BLaER1 (cell line): ENCODE measurements at regions not wholly inside any gene's neighbourhood (a gene's known extent, or its start where the extent isn't known, plus 50 kb on each side); places are given as distances from the start of the nearest gene placed in this dataset.
A peak's percentile ranks its signal among the peaks of the same experiment; 100 is the strongest.

ENCODE experiments used
- H3K27ac ChIP-seq: shearing (Covaris generic); formaldehyde crosslinking; 2 replicates; pipeline ENCODE4 v1.8.1; 2022
- H3K27me3 ChIP-seq: shearing (Covaris generic); formaldehyde crosslinking; 2 replicates; pipeline ENCODE4 v1.8.1; 2022
- H3K36me3 ChIP-seq: shearing (Covaris generic); formaldehyde crosslinking; 2 replicates; pipeline ENCODE4 v1.8.1; 2022
- H3K4me1 ChIP-seq: shearing (Covaris generic); formaldehyde crosslinking; 2 replicates; pipeline ENCODE4 v1.8.1; 2022
- H3K4me2 ChIP-seq: shearing (Covaris generic); formaldehyde crosslinking; 2 replicates; pipeline ENCODE4 v1.8.1; 2022
- H3K4me3 ChIP-seq: shearing (Covaris generic); formaldehyde crosslinking; 2 replicates; pipeline ENCODE4 v1.8.1; 2022
- H3K9ac ChIP-seq: shearing (Covaris generic); formaldehyde crosslinking; 2 replicates; pipeline ENCODE4 v1.8.1; 2022
- H3K9me3 ChIP-seq: shearing (Covaris generic); formaldehyde crosslinking; 2 replicates; pipeline ENCODE4 v1.8.1; 2022
- H4K20me1 ChIP-seq: shearing (Covaris generic); formaldehyde crosslinking; 2 replicates; pipeline ENCODE4 v1.8.1; 2022
- Cebpa-rat ChIP-seq: shearing (Covaris generic); IDR thresholded peaks from 2 replicates; pipeline ENCODE4 v1.8.1; 2022

GRCh38 chr6:167660944-167661551, 165.7 kb upstream of the AFDN start:
- H3K4me2 ChIP-seq: 0 out of 2 replicates have a peak overlapping the region, but pooled peaks have one; percentile 10
- peaks cover 28% of the 10 kb centered on the region for H3K4me1 ChIP-seq
- H3K36me3 ChIP-seq: no peaks in the 10 kb centered on the region
- no peak overlapping the region for H3K27ac ChIP-seq
- H3K9ac ChIP-seq: no peak overlapping the region
- no peak overlapping the region for H3K4me3 ChIP-seq
- H3K9me3 ChIP-seq: no peaks in the 10 kb centered on the region
- no peak for TF ChIP-seq Cebpa-rat
- H3K27me3 ChIP-seq: no peaks in the 10 kb centered on the region
- no peaks in the 10 kb centered on the region for H4K20me1 ChIP-seq

- Histone ChIP-seq H3K27me3 (no peaks in the 10 kb centered on the region), H4K20me1 (no peaks in the 10 kb centered on the region), H3K9me3 (no peaks in the 10 kb centered on the region), H3K9ac (no peak overlapping the region), H3K4me1 (peaks cover 28% of the 10 kb centered on the region), H3K36me3 (no peaks in the 10 kb centered on the region), H3K4me3 (no peak overlapping the region), H3K4me2 (0 out of 2 replicates have a peak overlapping the region, but pooled peaks have one; percentile 10), H3K27ac (no peak overlapping the region)
- no peak for TF ChIP-seq Cebpa-rat
Measured at GRCh38 chr6:167661552-167662044, 165.1 kb upstream of the AFDN start.

- Histone ChIP-seq H3K27me3 (no peaks in the 10 kb centered on the region), H3K36me3 (no peaks in the 10 kb centered on the region), H3K4me1 (peaks cover 28% of the 10 kb centered on the region), H4K20me1 (no peaks in the 10 kb centered on the region), H3K9me3 (no peaks in the 10 kb centered on the region), H3K4me3 (no peak overlapping the region), H3K9ac (no peak overlapping the region), H3K4me2 (no peak overlapping the region), H3K27ac (no peak overlapping the region)
- no peak for TF ChIP-seq Cebpa-rat
Measured at GRCh38 chr6:167662075-167662880, 164.4 kb upstream of the AFDN start.

- no peak overlapping the region for H3K4me2 ChIP-seq
- no peak for TF ChIP-seq Cebpa-rat
- no peak overlapping the region for H3K9ac ChIP-seq
- no peaks in the 10 kb centered on the region for H3K36me3 ChIP-seq
- no peak overlapping the region for H3K4me3 ChIP-seq
- peaks cover 28% of the 10 kb centered on the region for H3K4me1 ChIP-seq
- H4K20me1 ChIP-seq: no peaks in the 10 kb centered on the region
- H3K27me3 ChIP-seq: no peaks in the 10 kb centered on the region
- no peaks in the 10 kb centered on the region for H3K9me3 ChIP-seq
- no peak overlapping the region for H3K27ac ChIP-seq
Measured at GRCh38 chr6:167662881-167663205, 163.9 kb upstream of the AFDN start.

GRCh38 chr6:167663316-167663715, 163.4 kb upstream of the AFDN start:
- no peak overlapping the region for H3K9ac ChIP-seq
- H3K36me3 ChIP-seq: no peaks in the 10 kb centered on the region

GRCh38 chr6:167663784-167664443, 162.8 kb upstream of the AFDN start:
- TF ChIP-seq Cebpa-rat: no peak
- H3K4me1 ChIP-seq: peaks cover 28% of the 10 kb centered on the region
- no peaks in the 10 kb centered on the region for H4K20me1 ChIP-seq
- no peak overlapping the region for H3K4me2 ChIP-seq
- no peaks in the 10 kb centered on the region for H3K36me3 ChIP-seq
- H3K4me3 ChIP-seq: no peak overlapping the region
- no peaks in the 10 kb centered on the region for H3K27me3 ChIP-seq
- no peaks in the 10 kb centered on the region for H3K9me3 ChIP-seq
- H3K9ac ChIP-seq: no peak overlapping the region
- no peak overlapping the region for H3K27ac ChIP-seq

More at GRCh38 chr6:167663316-167663715, 163.4 kb upstream of the AFDN start:
- Histone ChIP-seq H3K4me3 (no peak overlapping the region), H3K27me3 (no peaks in the 10 kb centered on the region), H4K20me1 (no peaks in the 10 kb centered on the region), H3K4me2 (no peak overlapping the region), H3K27ac (no peak overlapping the region), H3K4me1 (peaks cover 28% of the 10 kb centered on the region), H3K9me3 (no peaks in the 10 kb centered on the region)
- TF ChIP-seq Cebpa-rat: no peak

GRCh38 chr6:167664678-167665660, 161.7 kb upstream of the AFDN start:
- peak overlapping the region; percentile 62 for H3K4me2 ChIP-seq
- no peak overlapping the region for H3K4me3 ChIP-seq
- no peak overlapping the region for H3K9ac ChIP-seq
- no peaks in the 10 kb centered on the region for H3K27me3 ChIP-seq
- H3K36me3 ChIP-seq: no peaks in the 10 kb centered on the region
- no peak for TF ChIP-seq Cebpa-rat
- H3K4me1 ChIP-seq: peaks cover 28% of the 10 kb centered on the region
- H3K27ac ChIP-seq: no peak overlapping the region
- no peaks in the 10 kb centered on the region for H3K9me3 ChIP-seq
- no peaks in the 10 kb centered on the region for H4K20me1 ChIP-seq

GRCh38 chr6:167665698-167666330, 160.9 kb upstream of the AFDN start:
- Histone ChIP-seq H3K27ac (no peak overlapping the region), H3K9me3 (no peaks in the 10 kb centered on the region), H3K4me2 (peak overlapping the region; percentile 62), H3K4me3 (no peak overlapping the region), H3K27me3 (no peaks in the 10 kb centered on the region), H3K36me3 (no peaks in the 10 kb centered on the region), H4K20me1 (no peaks in the 10 kb centered on the region), H3K9ac (no peak overlapping the region), H3K4me1 (peaks cover 28% of the 10 kb centered on the region)
- TF ChIP-seq Cebpa-rat: no peak
